Body of pancreas (tissue), 4 donors: ENCODE measurements at regions not wholly inside any gene's neighbourhood (a gene's known extent, or its start where the extent isn't known, plus 50 kb on each side); places are given as distances from the start of the nearest gene placed in this dataset.
A peak's percentile ranks its signal among the peaks of the same experiment; 100 is the strongest.

Source experiments
- ATAC-seq: fragments of 150-250 bp; one replicate; pipeline ENCODE4 v1.9.1; 2016
- DNase-seq, 4 donors: peaks; one replicate each; pipeline ENCODE4 v3.0.0-alpha.2; 2019
- H3K27ac ChIP-seq, 4 donors: fragments of 200-600 bp; sonication (generic); 1 replicate in 3 of 4; 2 replicates in 1 of 4; pipeline versions ENCODE4 v1.5.1 to v1.6.1; 2016 to 2019; ENCODE audit warnings: mild to moderate bottlenecking in 1 of 4, mixed read lengths in 1 of 4, moderate library complexity in 1 of 4
- H3K27me3 ChIP-seq, 2 donors: fragments of 200-600 bp; sonication (generic); one replicate each; pipeline ENCODE4 v1.6.0; 2016; ENCODE audit warnings: mild to moderate bottlenecking in 1 of 2
- H3K36me3 ChIP-seq, 2 donors: fragments of 200-600 bp; sonication (generic); replicated peaks in 1 of 2; 2 replicates each; pipeline ENCODE4 v1.5.1; 2016; ENCODE audit warnings: low read depth in 2 of 2; ENCODE audit not compliant: insufficient read depth in 1 of 2
- H3K4me1 ChIP-seq: fragments of 200-600 bp; sonication (generic); one replicate; pipeline ENCODE4 v1.6.0; 2016
- H3K4me3 ChIP-seq, 2 donors: fragments of 200-600 bp; sonication (generic); 1 replicate in 1 of 2; 2 replicates in 1 of 2; pipeline ENCODE4 v1.5.1; 2016 to 2019
- H3K9me3 ChIP-seq, 3 donors: fragments of 200-600 bp; sonication (generic); 1 replicate in 2 of 3; 2 replicates in 1 of 3; pipeline ENCODE4 v1.5.1; 2016
- CTCF ChIP-seq, 7 experiments: fragments of 450-650 bp in 4 of 7; fragments of 200-600 bp in 3 of 7; sonication (generic) in 3 of 7; IDR thresholded peaks; one replicate each; pipeline ENCODE4 v1.5.1; 2016 to 2019; ENCODE audit warnings: antibody characterized with exemption in 7 of 7
- POLR2A ChIP-seq, 3 donors: fragments of 450-650 bp; IDR thresholded peaks; one replicate each; pipeline ENCODE4 v1.6.1; 2016; ENCODE audit warnings: antibody characterized with exemption in 3 of 3, mild to moderate bottlenecking in 2 of 3
- WGBS, 2 donors: methylation state at CpG; one replicate each; pipeline ENCODE4 v1.1.5; 2017; 5-methylcytosine and 5-hydroxymethylcytosine counted together
- intact Hi-C: fragments of 100-400 bp; cut with DNase I; formaldehyde crosslinking; loops from one replicate; pipeline ENCODE4 v1.15.1; 2023

GRCh38 chr11:15493066-15493465 lies 378.3 kb downstream of the INSC start:
- no peak overlapping the region for H3K4me3 ChIP-seq

GRCh38 chr11:15493921-15494620 lies 379.3 kb downstream of the INSC start:
- intact Hi-C loops = no loop called here
- 55 to 59% methylated on average over 1 of the region's 1 CpG for WGBS, 2 donors
- H3K9me3 ChIP-seq = no peaks in the 10 kb centered on the region
- no peak overlapping the region for H3K27ac ChIP-seq
- peaks cover 11% of the 10 kb centered on the region for H3K4me1 ChIP-seq
- ATAC-seq (no peak), DNase-seq (peak in 3 of 4 donors; percentile 9 to 39 (median 20))
- H3K36me3 ChIP-seq = no peaks in the 10 kb centered on the region
- TF ChIP-seq POLR2A (IDR thresholded peaks at IDR 0.05) = no peak
- no peak for TF ChIP-seq CTCF (IDR thresholded peaks at IDR 0.05)
- no peaks in the 10 kb centered on the region for H3K27me3 ChIP-seq
- no peak overlapping the region for H3K4me3 ChIP-seq

More at GRCh38 chr11:15493066-15493465, 378.3 kb downstream of the INSC start:
- H3K36me3 ChIP-seq = no peaks in the 10 kb centered on the region
- peaks cover 11% of the 10 kb centered on the region for H3K4me1 ChIP-seq
- no peak for TF ChIP-seq POLR2A (IDR thresholded peaks at IDR 0.05)
- no peak for TF ChIP-seq CTCF (IDR thresholded peaks at IDR 0.05)
- DNase-seq (no peak), ATAC-seq (no peak)
- intact Hi-C loops = no loop called here
- H3K27ac ChIP-seq = no peak overlapping the region
- H3K9me3 ChIP-seq = no peaks in the 10 kb centered on the region
- no peaks in the 10 kb centered on the region for H3K27me3 ChIP-seq
- WGBS, 2 donors = 75 to 79% methylated on average over 2 of the region's 2 CpGs

GRCh38 chr11:15494740-15495139 lies 380.0 kb downstream of the INSC start:
- no peaks in the 10 kb centered on the region for H3K36me3 ChIP-seq
- no peaks in the 10 kb centered on the region for H3K9me3 ChIP-seq
- WGBS, 2 donors = 86 to 96% methylated on average over 1 of the region's 1 CpG
- H3K27me3 ChIP-seq = no peaks in the 10 kb centered on the region
- no peak overlapping the region for H3K4me3 ChIP-seq
- peaks cover 11% of the 10 kb centered on the region for H3K4me1 ChIP-seq
- no peak for TF ChIP-seq CTCF (IDR thresholded peaks at IDR 0.05)
- TF ChIP-seq POLR2A (IDR thresholded peaks at IDR 0.05) = no peak
- ATAC-seq = no peak
- no peak overlapping the region for H3K27ac ChIP-seq
- intact Hi-C loops = no loop called here
- DNase-seq = no peak

GRCh38 chr11:15495462-15495861 lies 380.7 kb downstream of the INSC start:
- no peaks in the 10 kb centered on the region for H3K27me3 ChIP-seq
- H3K4me1 ChIP-seq = peaks cover 11% of the 10 kb centered on the region
- 61 to 95% methylated on average over 3 of the region's 3 CpGs for WGBS, 2 donors
- H3K36me3 ChIP-seq = no peaks in the 10 kb centered on the region
- TF ChIP-seq CTCF (IDR thresholded peaks at IDR 0.05) = no peak
- no peak for TF ChIP-seq POLR2A (IDR thresholded peaks at IDR 0.05)
- H3K9me3 ChIP-seq = no peaks in the 10 kb centered on the region
- DNase-seq = no peak
- no peak for ATAC-seq
- no peak overlapping the region for H3K4me3 ChIP-seq
- H3K27ac ChIP-seq = no peak overlapping the region
- intact Hi-C loops = no loop called here

- Histone ChIP-seq H3K9me3 (no peaks in the 10 kb centered on the region), H3K4me1 (peaks cover 11% of the 10 kb centered on the region), H3K4me3 (no peak overlapping the region), H3K36me3 (no peaks in the 10 kb centered on the region), H3K27ac (no peak overlapping the region), H3K27me3 (no peaks in the 10 kb centered on the region)
- 51 to 65% methylated on average over 5 of the region's 5 CpGs for WGBS, 2 donors
- DNase-seq = peak in 1 of 4 donors; percentile 23
- intact Hi-C loops = no loop called here
- TF ChIP-seq CTCF (IDR thresholded peaks at IDR 0.05) = no peak
- TF ChIP-seq POLR2A (IDR thresholded peaks at IDR 0.05) = no peak
- ATAC-seq = no peak
Observed at GRCh38 chr11:15497366-15497765, 382.6 kb downstream of the INSC start.
